HCT116 (cell line): ENCODE measurements at regions not wholly inside any gene's neighbourhood (a gene's known extent, or its start where the extent isn't known, plus 50 kb on each side); places are given as distances from the start of the nearest gene placed in this dataset.

Experiments used
- ATAC-seq: fragments of 200-7000 bp; cut with Tn5 transposase; 2 replicates; pipeline ENCODE4 v1.9.1; 2020; ENCODE audit warnings: mild to moderate bottlenecking, moderate library complexity
- BruUV-seq: library from RNA; stranded (reverse); fragments of 400-500 nt; replicated peaks from 2 replicates; lab custom pipeline; 2021; lab: Mats Ljungman, UMichigan
- CTCF ChIA-PET: fragments of 300-600 bp; sonication (Branson Sonifier 250); formaldehyde crosslinking; loops from one replicate; lab custom pipeline; 2021; ENCODE audit warnings: antibody characterized with exemption; lab: Charles Lee
- POLR2A ChIA-PET: fragments of 300-600, 350-600 bp; sonication (Branson Sonifier 250); formaldehyde crosslinking; loops from one replicate; lab custom pipeline; 2021; ENCODE audit warnings: antibody characterized with exemption; lab: Charles Lee
- RAD21 ChIA-PET, 2 experiments: fragments of 300-600 bp; sonication (Branson Sonifier 250); formaldehyde crosslinking; loops; one replicate each; lab custom pipeline; 2023; ENCODE audit warnings: low total read pairs in 2 of 2; ENCODE audit not compliant: uncharacterized antibody in 2 of 2, unreplicated experiment in 2 of 2, low non-redundant PET in 1 of 2; lab: Charles Lee
- DNase-seq: peaks from one replicate; pipeline ENCODE4 v3.0.0-alpha.2; 2010; ENCODE audit warnings: low read depth, low spot score
- H2AFZ ChIP-seq: fragments of 200-600 bp; shearing (Covaris generic), sonication (generic); 2 replicates; pipeline ENCODE4 v1.6.1; 2017; ENCODE audit warnings: low read depth, mixed run types, mixed read lengths, antibody characterized with exemption, low read length; ENCODE audit not compliant: poor library complexity, severe bottlenecking
- H3K27ac ChIP-seq: 2 replicates; pipeline ENCODE4 v1.5.1; 2012; ENCODE audit warnings: low read depth, low read length
- H3K27me3 ChIP-seq: fragments of 200-600 bp; sonication (generic); 2 replicates; pipeline ENCODE4 v1.6.1; 2016; ENCODE audit warnings: mixed run types, low read length, mixed read lengths; ENCODE audit not compliant: insufficient read depth
- H3K36me3 ChIP-seq, 2 experiments: fragments of 200-500 bp in 1 of 2; fragments of 200-600 bp in 1 of 2; sonication (Bioruptor generic) in 1 of 2; sonication (generic) in 1 of 2; 2 replicates each; pipeline versions ENCODE4 v1.5.1 to v1.6.1; 2014 to 2016; ENCODE audit warnings: low read length in 2 of 2, inconsistent platforms in 1 of 2, mixed read lengths in 1 of 2, mixed run types in 1 of 2; ENCODE audit not compliant: insufficient read depth in 2 of 2, control insufficient read depth in 1 of 2
- H3K4me1 ChIP-seq, 2 experiments: fragments of 200-600 bp in 1 of 2; sonication (generic) in 1 of 2; 2 replicates each; pipeline versions ENCODE4 v1.5.1 to v1.6.1; 2012 to 2017; ENCODE audit warnings: low read length in 2 of 2, inconsistent platforms in 1 of 2, mild to moderate bottlenecking in 1 of 2, mixed read lengths in 1 of 2, mixed run types in 1 of 2, moderate library complexity in 1 of 2; ENCODE audit not compliant: insufficient read depth in 2 of 2, control insufficient read depth in 1 of 2
- H3K4me2 ChIP-seq: fragments of 200-600 bp; sonication (generic); 2 replicates; pipeline ENCODE4 v1.6.1; 2017; ENCODE audit warnings: mixed run types, low read length, mixed read lengths
- H3K4me3 ChIP-seq, 2 experiments: fragments of 200-600 bp in 1 of 2; sonication (generic) in 1 of 2; replicated peaks in 1 of 2; 2 replicates each; pipeline ENCODE4 v1.5.1; 2011 to 2016; ENCODE audit warnings: low read length in 2 of 2, control low read depth in 1 of 2, low read depth in 1 of 2, mild to moderate bottlenecking in 1 of 2, mixed read lengths in 1 of 2, mixed run types in 1 of 2
- H3K79me2 ChIP-seq: fragments of 200-600 bp; sonication (generic); 2 replicates; pipeline ENCODE4 v1.6.1; 2017; ENCODE audit warnings: mild to moderate bottlenecking, mixed run types, low read length, moderate library complexity, mixed read lengths; ENCODE audit not compliant: insufficient read depth
- H3K9ac ChIP-seq: fragments of 200-600 bp; sonication (generic); 2 replicates; pipeline ENCODE4 v1.6.1; 2016; ENCODE audit warnings: low read length, mixed read lengths
- H3K9me2 ChIP-seq: fragments of 200-600 bp; sonication (generic), shearing (Covaris generic); 2 replicates; pipeline ENCODE4 v1.6.1; 2017; ENCODE audit warnings: mixed run types, mild to moderate bottlenecking, moderate library complexity; ENCODE audit not compliant: insufficient read depth
- H3K9me3 ChIP-seq, 2 experiments: fragments of 200-500 bp in 1 of 2; fragments of 200-600 bp in 1 of 2; sonication (Bioruptor generic) in 1 of 2; sonication (generic) in 1 of 2; 2 replicates each; pipeline ENCODE4 v1.6.1; 2014 to 2017; ENCODE audit warnings: low read length in 2 of 2, mixed read lengths in 2 of 2, inconsistent platforms in 1 of 2, low read depth in 1 of 2, mild to moderate bottlenecking in 1 of 2, mixed run types in 1 of 2, moderate library complexity in 1 of 2; ENCODE audit not compliant: control insufficient read depth in 1 of 2, insufficient read depth in 1 of 2
- H4K20me1 ChIP-seq: fragments of 200-600 bp; sonication (generic), shearing (Covaris generic); 2 replicates; pipeline ENCODE4 v1.6.1; 2017; ENCODE audit warnings: mixed run types, mild to moderate bottlenecking, moderate library complexity; ENCODE audit not compliant: insufficient read depth
- ELF1 ChIP-seq: IDR thresholded peaks from 2 replicates; pipeline ENCODE4 v1.6.1; 2012; ENCODE audit warnings: low read depth, borderline replicate concordance
- EZH2 ChIP-seq: fragments of 200-600 bp; sonication (generic); IDR thresholded peaks from 2 replicates; pipeline ENCODE4 v1.6.1; 2017; ENCODE audit warnings: antibody characterized with exemption, mixed run types
- EZH2phosphoT487 ChIP-seq: fragments of 200-600 bp; IDR thresholded peaks from 2 replicates; pipeline ENCODE4 v1.6.1; 2018; ENCODE audit warnings: antibody characterized with exemption, borderline replicate concordance
- FOSL1 ChIP-seq: IDR thresholded peaks from 2 replicates; pipeline ENCODE4 v1.6.1; 2012; ENCODE audit warnings: low read depth
- RAD21 ChIP-seq: IDR thresholded peaks from 2 replicates; pipeline ENCODE4 v1.6.1; 2012; ENCODE audit warnings: low read depth, mild to moderate bottlenecking
- SRF ChIP-seq: IDR thresholded peaks from 2 replicates; pipeline ENCODE4 v1.6.1; 2012; ENCODE audit warnings: low read depth
- ZNF274 ChIP-seq: fragments of 200-500 bp; sonication (Bioruptor generic); IDR thresholded peaks from 2 replicates; pipeline ENCODE4 v1.6.1; 2014; ENCODE audit warnings: mild to moderate bottlenecking, low read depth, low read length, inconsistent platforms
- intact Hi-C: fragments of 100-400 bp; cut with micrococcal nuclease; formaldehyde crosslinking; loops from 2 replicates; pipeline ENCODE4 v1.10.0; 2022
- TF ChIP-seq, protein P1 (sequence below): IDR thresholded peaks from 2 replicates; pipeline ENCODE4 v1.6.1; 2011; ENCODE audit warnings: mild to moderate bottlenecking, low read length, moderate library complexity; ENCODE audit not compliant: insufficient replicate concordance; ENCODE audit errors: extremely low read depth
- TF ChIP-seq, protein P2 (sequence below): IDR thresholded peaks from 2 replicates; pipeline ENCODE4 v1.6.1; 2012; ENCODE audit warnings: low read depth

DNA sequence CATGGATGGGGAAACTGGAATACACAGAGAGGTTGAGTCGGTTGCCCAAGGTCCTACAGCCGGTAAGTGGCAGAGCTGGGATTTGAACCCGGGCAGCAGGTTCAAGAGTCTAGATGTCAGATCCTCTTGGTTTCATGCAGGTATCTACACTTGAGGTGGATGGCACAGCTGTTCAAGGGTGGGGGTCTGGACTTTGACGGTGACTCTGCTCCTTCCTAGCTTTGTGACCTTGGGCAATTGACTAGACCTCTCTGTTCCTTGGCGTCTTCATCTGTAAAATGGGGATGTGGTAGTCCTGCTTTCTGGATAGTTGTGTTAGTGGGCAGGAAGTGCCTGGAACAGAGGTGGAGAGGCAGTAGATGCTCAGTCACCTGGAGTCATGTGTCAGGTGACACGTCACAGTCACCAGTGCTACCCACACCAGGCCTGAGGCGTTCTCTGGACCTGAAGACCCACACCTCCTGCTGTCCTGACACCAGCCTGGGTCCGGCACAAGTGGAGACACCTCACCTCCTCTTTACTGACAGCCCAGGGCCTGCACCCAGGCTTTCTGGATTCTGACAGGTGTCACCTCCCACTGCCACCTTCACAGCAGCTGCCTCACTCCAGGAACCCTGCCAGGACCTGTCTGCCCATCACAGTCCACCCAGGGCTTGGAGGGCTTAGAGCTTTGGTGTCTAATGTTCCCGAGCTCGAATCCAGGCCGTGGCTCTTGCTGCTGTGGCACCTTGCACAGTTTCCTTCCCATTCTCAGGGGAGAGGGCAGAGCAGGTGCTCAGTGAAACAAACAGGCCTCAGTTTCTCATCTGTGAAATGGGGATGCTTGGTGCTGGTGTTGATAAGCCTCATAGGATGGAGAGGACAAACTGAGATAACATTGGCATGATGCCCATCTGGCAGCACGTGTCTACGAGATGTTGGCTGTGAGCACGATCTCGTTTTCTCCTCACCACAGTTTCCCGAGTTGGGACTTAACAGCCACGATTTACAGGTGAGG, 83.2 kb upstream of the RUNX3 start:
- no peak for DNase-seq
- intact Hi-C loops: no loop called here
- no peaks in the 10 kb centered on the region for H3K79me2 ChIP-seq
- H3K4me3 ChIP-seq: no peak overlapping the region
- no peaks in the 10 kb centered on the region for H4K20me1 ChIP-seq
- H3K27me3 ChIP-seq: no peaks in the 10 kb centered on the region
- H3K36me3 ChIP-seq: no peaks in the 10 kb centered on the region
- POLR2A ChIA-PET: no interaction called here
- H3K4me2 ChIP-seq: no peak overlapping the region
- TF ChIP-seq ELF1: no peak
- TF ChIP-seq SRF: no peak
- TF ChIP-seq, protein P1, sequence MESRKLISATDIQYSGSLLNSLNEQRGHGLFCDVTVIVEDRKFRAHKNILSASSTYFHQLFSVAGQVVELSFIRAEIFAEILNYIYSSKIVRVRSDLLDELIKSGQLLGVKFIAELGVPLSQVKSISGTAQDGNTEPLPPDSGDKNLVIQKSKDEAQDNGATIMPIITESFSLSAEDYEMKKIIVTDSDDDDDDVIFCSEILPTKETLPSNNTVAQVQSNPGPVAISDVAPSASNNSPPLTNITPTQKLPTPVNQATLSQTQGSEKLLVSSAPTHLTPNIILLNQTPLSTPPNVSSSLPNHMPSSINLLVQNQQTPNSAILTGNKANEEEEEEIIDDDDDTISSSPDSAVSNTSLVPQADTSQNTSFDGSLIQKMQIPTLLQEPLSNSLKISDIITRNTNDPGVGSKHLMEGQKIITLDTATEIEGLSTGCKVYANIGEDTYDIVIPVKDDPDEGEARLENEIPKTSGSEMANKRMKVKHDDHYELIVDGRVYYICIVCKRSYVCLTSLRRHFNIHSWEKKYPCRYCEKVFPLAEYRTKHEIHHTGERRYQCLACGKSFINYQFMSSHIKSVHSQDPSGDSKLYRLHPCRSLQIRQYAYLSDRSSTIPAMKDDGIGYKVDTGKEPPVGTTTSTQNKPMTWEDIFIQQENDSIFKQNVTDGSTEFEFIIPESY: no peak
- no peak for TF ChIP-seq EZH2phosphoT487
- no peak for TF ChIP-seq RAD21
- no peak for TF ChIP-seq ZNF274
- TF ChIP-seq EZH2: no peak
- TF ChIP-seq, protein P2, sequence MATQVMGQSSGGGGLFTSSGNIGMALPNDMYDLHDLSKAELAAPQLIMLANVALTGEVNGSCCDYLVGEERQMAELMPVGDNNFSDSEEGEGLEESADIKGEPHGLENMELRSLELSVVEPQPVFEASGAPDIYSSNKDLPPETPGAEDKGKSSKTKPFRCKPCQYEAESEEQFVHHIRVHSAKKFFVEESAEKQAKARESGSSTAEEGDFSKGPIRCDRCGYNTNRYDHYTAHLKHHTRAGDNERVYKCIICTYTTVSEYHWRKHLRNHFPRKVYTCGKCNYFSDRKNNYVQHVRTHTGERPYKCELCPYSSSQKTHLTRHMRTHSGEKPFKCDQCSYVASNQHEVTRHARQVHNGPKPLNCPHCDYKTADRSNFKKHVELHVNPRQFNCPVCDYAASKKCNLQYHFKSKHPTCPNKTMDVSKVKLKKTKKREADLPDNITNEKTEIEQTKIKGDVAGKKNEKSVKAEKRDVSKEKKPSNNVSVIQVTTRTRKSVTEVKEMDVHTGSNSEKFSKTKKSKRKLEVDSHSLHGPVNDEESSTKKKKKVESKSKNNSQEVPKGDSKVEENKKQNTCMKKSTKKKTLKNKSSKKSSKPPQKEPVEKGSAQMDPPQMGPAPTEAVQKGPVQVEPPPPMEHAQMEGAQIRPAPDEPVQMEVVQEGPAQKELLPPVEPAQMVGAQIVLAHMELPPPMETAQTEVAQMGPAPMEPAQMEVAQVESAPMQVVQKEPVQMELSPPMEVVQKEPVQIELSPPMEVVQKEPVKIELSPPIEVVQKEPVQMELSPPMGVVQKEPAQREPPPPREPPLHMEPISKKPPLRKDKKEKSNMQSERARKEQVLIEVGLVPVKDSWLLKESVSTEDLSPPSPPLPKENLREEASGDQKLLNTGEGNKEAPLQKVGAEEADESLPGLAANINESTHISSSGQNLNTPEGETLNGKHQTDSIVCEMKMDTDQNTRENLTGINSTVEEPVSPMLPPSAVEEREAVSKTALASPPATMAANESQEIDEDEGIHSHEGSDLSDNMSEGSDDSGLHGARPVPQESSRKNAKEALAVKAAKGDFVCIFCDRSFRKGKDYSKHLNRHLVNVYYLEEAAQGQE: no peak
- no peak for TF ChIP-seq FOSL1
- BruUV-seq: no TSS peak
- no peak overlapping the region for H2AFZ ChIP-seq
- no peak for ATAC-seq
- RAD21 ChIA-PET: no interaction called here
- peaks cover 0 to 9% of the 10 kb centered on the region in 2 experiments; a peak in 1 of 4 replicates for H3K4me1 ChIP-seq
- CTCF ChIA-PET: interaction anchor here (1.0 kb wide), 1 partner anchor 24 kb away, joined by 3 read pairs; no protein-coding TSS in a partner anchor
- no peaks in the 10 kb centered on the region for H3K9me2 ChIP-seq
- H3K27ac ChIP-seq: no peak overlapping the region
- no peaks in the 10 kb centered on the region for H3K9me3 ChIP-seq
- no peak overlapping the region for H3K9ac ChIP-seq
